ENCODE measurements at regions not wholly inside any gene's neighbourhood (a gene's known extent, or its start where the extent isn't known, plus 50 kb on each side); places are given as distances from the start of the nearest gene placed in this dataset.

DNA sequence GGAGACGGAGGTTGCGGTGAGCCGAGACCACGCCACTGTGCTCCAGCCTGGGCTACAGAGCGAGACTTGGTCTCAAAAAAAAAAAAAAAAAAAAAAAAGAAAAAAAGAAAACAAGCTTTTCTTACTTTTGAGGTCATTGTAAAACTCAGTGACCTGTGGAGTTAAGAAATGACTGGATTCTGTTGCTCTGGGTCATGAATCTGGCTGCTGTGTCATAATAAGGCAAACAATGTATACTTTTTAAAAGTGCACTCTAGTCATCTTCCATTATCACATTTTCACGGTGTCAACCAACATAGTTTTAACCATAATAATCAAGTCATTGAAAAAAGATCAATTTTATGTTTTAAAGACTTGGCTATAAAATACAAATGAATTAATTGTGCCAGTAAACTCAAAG lies 1186.6 kb downstream of the DIAPH3 start:
- Histone ChIP-seq H2AFZ (ENCODE audit: low read length) (no peak overlapping the region), H2BK20ac (ENCODE audit: low read depth, low read length, poor library complexity, severe bottlenecking) (no peak overlapping the region), H4K8ac (replicated peaks; ENCODE audit: insufficient read length, low read depth, low read length) (no peak overlapping the region), H3K14ac (ENCODE audit: insufficient read depth, low read length) (no peak overlapping the region), H3K4me2 (ENCODE audit: insufficient read depth, insufficient read length, low read length) (no peak overlapping the region), H3K4ac (ENCODE audit: low read depth, low read length) (no peak overlapping the region), H3K4me1 (ENCODE audit: insufficient read depth, low read length) (0 out of 2 replicates have a peak, but pooled peaks cover 2% of the 10 kb centered on the region), H3K27me3 (ENCODE audit: insufficient read depth, low read length) (no peaks in the 10 kb centered on the region), H3K79me2 (ENCODE audit: insufficient read depth, low read length) (no peaks in the 10 kb centered on the region), H3K9me3 (ENCODE audit: control insufficient read depth, low read depth, low read length) (no peaks in the 10 kb centered on the region), H3K18ac (ENCODE audit: insufficient read length, low read depth, low read length) (no peak overlapping the region), H4K5ac (ENCODE audit: insufficient read length, low read depth, low read length) (no peak overlapping the region), H3K56ac (ENCODE audit: insufficient read length, low read depth, low read length) (no peak overlapping the region), H3K79me1 (ENCODE audit: insufficient read depth, low read depth, low read length, poor library complexity, severe bottlenecking) (no peaks in the 10 kb centered on the region), H3K9ac (ENCODE audit: extremely low read depth, insufficient read length, low read length) (no peak overlapping the region), H3K23ac (ENCODE audit: insufficient read length, low read depth, low read length) (no peak overlapping the region), H2BK15ac (ENCODE audit: low read depth, low read length) (no peak overlapping the region), H3K27ac (ENCODE audit: insufficient read length, low read depth, low read length) (no peak overlapping the region), H2BK5ac (ENCODE audit: insufficient read length, low read length) (no peak overlapping the region), H2BK12ac (ENCODE audit: insufficient read length, low read depth, low read length) (no peak overlapping the region), H3T11ph (ENCODE audit: low read length) (no peak overlapping the region), H4K20me1 (ENCODE audit: control insufficient read depth, insufficient read depth, insufficient read length) (no peaks in the 10 kb centered on the region), H2BK120ac (ENCODE audit: low read depth, low read length, poor library complexity, severe bottlenecking) (no peak overlapping the region), H3K23me2 (ENCODE audit: insufficient read length, low read depth, low read length, poor library complexity, severe bottlenecking) (no peaks in the 10 kb centered on the region), H4K91ac (ENCODE audit: insufficient read length, low read depth, low read length) (no peak overlapping the region), H2AK5ac (ENCODE audit: insufficient read length, low read length) (no peak overlapping the region)
- H3K4me1 Mint-ChIP-seq: peaks cover 7 to 10% of the 10 kb centered on the region in 2 experiments
- DNase-seq: no peak
- no peaks in the 10 kb centered on the region for H3K36me3 Mint-ChIP-seq (ENCODE audit: insufficient read depth in 1 of 3, low read depth in 3 of 3)
- H3K4me3 Mint-ChIP-seq: no peak overlapping the region
- no peaks in the 10 kb centered on the region for H3K27me3 Mint-ChIP-seq (ENCODE audit: low read depth)
- TF ChIP-seq, protein P1, sequence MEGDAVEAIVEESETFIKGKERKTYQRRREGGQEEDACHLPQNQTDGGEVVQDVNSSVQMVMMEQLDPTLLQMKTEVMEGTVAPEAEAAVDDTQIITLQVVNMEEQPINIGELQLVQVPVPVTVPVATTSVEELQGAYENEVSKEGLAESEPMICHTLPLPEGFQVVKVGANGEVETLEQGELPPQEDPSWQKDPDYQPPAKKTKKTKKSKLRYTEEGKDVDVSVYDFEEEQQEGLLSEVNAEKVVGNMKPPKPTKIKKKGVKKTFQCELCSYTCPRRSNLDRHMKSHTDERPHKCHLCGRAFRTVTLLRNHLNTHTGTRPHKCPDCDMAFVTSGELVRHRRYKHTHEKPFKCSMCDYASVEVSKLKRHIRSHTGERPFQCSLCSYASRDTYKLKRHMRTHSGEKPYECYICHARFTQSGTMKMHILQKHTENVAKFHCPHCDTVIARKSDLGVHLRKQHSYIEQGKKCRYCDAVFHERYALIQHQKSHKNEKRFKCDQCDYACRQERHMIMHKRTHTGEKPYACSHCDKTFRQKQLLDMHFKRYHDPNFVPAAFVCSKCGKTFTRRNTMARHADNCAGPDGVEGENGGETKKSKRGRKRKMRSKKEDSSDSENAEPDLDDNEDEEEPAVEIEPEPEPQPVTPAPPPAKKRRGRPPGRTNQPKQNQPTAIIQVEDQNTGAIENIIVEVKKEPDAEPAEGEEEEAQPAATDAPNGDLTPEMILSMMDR (conservative IDR thresholded peaks at IDR 0.05): no peak
- H3K9me3 Mint-ChIP-seq: no peaks in the 10 kb centered on the region
- WGBS (ENCODE audit: extremely low coverage, insufficient read length, low lambda C conversion rate): no CpG with 5 or more reads among the region's 6 CpGs
- H3K27ac Mint-ChIP-seq: no peak overlapping the region
